ENCODE measurements at regions not wholly inside any gene's neighbourhood (a gene's known extent, or its start where the extent isn't known, plus 50 kb on each side); places are given as distances from the start of the nearest gene placed in this dataset.

DNA sequence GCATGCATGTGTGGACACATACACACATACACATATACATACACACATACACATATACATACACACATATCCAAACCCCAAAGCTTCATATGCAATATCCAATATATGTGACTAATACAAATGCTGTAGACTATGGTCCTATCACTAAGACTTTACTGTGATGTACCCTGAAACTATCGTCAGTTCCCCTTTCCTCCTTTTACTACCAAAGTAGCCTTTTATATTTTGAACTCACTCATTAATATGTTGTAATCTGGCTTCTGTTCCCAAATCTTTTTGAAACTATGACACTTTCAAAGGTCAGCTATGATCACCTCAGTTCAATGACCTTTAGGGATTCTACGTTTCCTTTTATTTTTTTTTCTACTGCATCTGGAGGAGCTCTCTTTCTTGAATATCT is 64.8 kb upstream of the TFEC start:
- Mint-ChIP-seq H3K36me3 (ENCODE audit: low read depth, unreplicated experiment) (no peaks in the 10 kb centered on the region), H3K27me3 (ENCODE audit: low read depth, unreplicated experiment) (no peaks in the 10 kb centered on the region), H3K4me1 (ENCODE audit: low read depth, unreplicated experiment) (peaks cover 7% of the 10 kb centered on the region), H3K4me3 (ENCODE audit: unreplicated experiment) (no peak overlapping the region), H3K9me3 (ENCODE audit: unreplicated experiment) (no peaks in the 10 kb centered on the region), H3K27ac (ENCODE audit: unreplicated experiment) (no peak overlapping the region)
- no peaks in the 10 kb centered on the region for H3K9me3 ChIP-seq (ENCODE audit: insufficient read depth, low read depth, low read length)
- H3K4me1 ChIP-seq (ENCODE audit: insufficient read depth, low read length): peaks cover 12% of the 10 kb centered on the region
- no peak for DNase-seq (ENCODE audit: low read depth)
- H3K4me3 ChIP-seq (ENCODE audit: insufficient read depth, low read depth, low read length): no peak overlapping the region
- no peaks in the 10 kb centered on the region for H4K20me1 ChIP-seq (ENCODE audit: insufficient read depth, low read length)
- H3K79me2 ChIP-seq (ENCODE audit: insufficient read depth, low read length): no peaks in the 10 kb centered on the region
- peak; percentile 73 for FAIRE-seq
- H3K27me3 ChIP-seq (ENCODE audit: insufficient read depth, low read length): no peaks in the 10 kb centered on the region
- no peak overlapping the region for H3K4me2 ChIP-seq (ENCODE audit: low read length)
- no peak overlapping the region for H3K9ac ChIP-seq (ENCODE audit: low read length)
- no peak for TF ChIP-seq EZH2 (IDR thresholded peaks at IDR 0.05; ENCODE audit: insufficient read depth, low read length)
- TF ChIP-seq, protein P1, sequence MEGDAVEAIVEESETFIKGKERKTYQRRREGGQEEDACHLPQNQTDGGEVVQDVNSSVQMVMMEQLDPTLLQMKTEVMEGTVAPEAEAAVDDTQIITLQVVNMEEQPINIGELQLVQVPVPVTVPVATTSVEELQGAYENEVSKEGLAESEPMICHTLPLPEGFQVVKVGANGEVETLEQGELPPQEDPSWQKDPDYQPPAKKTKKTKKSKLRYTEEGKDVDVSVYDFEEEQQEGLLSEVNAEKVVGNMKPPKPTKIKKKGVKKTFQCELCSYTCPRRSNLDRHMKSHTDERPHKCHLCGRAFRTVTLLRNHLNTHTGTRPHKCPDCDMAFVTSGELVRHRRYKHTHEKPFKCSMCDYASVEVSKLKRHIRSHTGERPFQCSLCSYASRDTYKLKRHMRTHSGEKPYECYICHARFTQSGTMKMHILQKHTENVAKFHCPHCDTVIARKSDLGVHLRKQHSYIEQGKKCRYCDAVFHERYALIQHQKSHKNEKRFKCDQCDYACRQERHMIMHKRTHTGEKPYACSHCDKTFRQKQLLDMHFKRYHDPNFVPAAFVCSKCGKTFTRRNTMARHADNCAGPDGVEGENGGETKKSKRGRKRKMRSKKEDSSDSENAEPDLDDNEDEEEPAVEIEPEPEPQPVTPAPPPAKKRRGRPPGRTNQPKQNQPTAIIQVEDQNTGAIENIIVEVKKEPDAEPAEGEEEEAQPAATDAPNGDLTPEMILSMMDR (IDR thresholded peaks at IDR 0.05; ENCODE audit: insufficient read depth, low read depth, low read length): no peak
- no peaks in the 10 kb centered on the region for H3K36me3 ChIP-seq (ENCODE audit: insufficient read depth, low read length)
- H3K27ac ChIP-seq (ENCODE audit: low read depth, low read length): no peak overlapping the region
- H2AFZ ChIP-seq (ENCODE audit: low read depth, low read length): no peak overlapping the region

DNA sequence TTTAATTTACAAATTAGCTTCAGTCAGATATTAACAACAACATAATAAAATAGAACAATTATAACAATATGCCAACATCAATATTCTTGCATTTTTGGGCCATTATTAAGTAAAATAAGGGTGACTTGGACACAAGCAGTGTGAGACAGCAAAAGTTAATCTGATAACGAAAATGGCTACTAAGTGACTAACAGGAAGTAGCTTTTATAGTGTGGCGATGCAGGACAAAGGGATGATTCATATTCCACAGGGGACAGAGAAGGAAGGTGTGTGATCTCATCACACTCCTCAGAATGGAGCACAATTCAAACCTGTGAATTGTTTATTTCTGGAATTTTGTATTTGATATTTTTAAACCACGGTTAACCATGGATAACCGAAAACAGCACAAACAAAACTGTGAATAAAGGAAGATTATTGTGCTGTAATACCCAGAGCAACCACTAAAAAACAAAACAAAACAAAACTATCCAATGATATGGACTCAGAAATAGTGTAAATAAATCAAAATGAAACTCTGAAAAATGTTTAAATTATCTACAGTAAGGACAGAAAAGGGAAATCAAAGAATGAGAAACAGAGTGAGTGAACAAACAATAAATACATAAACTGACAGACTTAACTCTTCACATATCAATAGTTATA is 66.9 kb upstream of the TFEC start:
- Mint-ChIP-seq H3K9me3 (ENCODE audit: unreplicated experiment) (no peaks in the 10 kb centered on the region), H3K4me3 (ENCODE audit: unreplicated experiment) (no peak overlapping the region), H3K27ac (ENCODE audit: unreplicated experiment) (peak overlapping the region; percentile 67), H3K27me3 (ENCODE audit: low read depth, unreplicated experiment) (no peaks in the 10 kb centered on the region), H3K4me1 (ENCODE audit: low read depth, unreplicated experiment) (peaks cover 14% of the 10 kb centered on the region), H3K36me3 (ENCODE audit: low read depth, unreplicated experiment) (no peaks in the 10 kb centered on the region)
- Histone ChIP-seq H3K4me3 (ENCODE audit: insufficient read depth, low read depth, low read length) (no peak overlapping the region), H4K20me1 (ENCODE audit: insufficient read depth, low read length) (no peaks in the 10 kb centered on the region), H3K27me3 (ENCODE audit: insufficient read depth, low read length) (no peaks in the 10 kb centered on the region), H2AFZ (ENCODE audit: low read depth, low read length) (peak overlapping the region; percentile 32), H3K79me2 (ENCODE audit: insufficient read depth, low read length) (no peaks in the 10 kb centered on the region), H3K4me1 (ENCODE audit: insufficient read depth, low read length) (peaks cover 21% of the 10 kb centered on the region), H3K36me3 (ENCODE audit: insufficient read depth, low read length) (no peaks in the 10 kb centered on the region), H3K27ac (ENCODE audit: low read depth, low read length) (peak overlapping the region; percentile 70), H3K9me3 (ENCODE audit: insufficient read depth, low read depth, low read length) (no peaks in the 10 kb centered on the region), H3K9ac (ENCODE audit: low read length) (peak overlapping the region; percentile 34), H3K4me2 (ENCODE audit: low read length) (peak overlapping the region; percentile 60)
- no peak for TF ChIP-seq EZH2 (IDR thresholded peaks at IDR 0.05; ENCODE audit: insufficient read depth, low read length)
- TF ChIP-seq, protein P1 (IDR thresholded peaks at IDR 0.05; ENCODE audit: insufficient read depth, low read depth, low read length): peak; percentile 22
- DNase-seq (ENCODE audit: low read depth) (peak; percentile 84), FAIRE-seq (peak; percentile 92)

DNA sequence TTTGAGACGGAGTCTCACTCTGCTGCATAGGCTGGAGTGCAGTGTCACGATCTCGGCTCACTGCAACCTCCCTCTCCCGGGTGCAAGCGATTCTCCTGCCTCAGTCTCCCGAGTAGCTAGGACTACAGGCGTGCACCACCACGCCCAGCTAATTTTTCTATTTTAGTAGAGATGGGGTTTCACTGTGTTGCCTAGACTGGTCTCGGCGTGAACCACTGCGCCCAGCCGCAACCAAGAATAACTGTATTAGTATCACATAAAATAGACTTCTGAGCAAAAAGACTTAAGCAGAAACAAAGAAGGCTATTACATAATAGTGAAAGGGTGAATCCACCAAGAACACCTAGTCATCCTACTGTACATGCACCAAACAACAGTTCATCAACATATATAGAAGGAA is 67.6 kb upstream of the TFEC start:
- no peaks in the 10 kb centered on the region for H3K79me2 ChIP-seq (ENCODE audit: insufficient read depth, low read length)
- no peak overlapping the region for H3K4me3 ChIP-seq (ENCODE audit: insufficient read depth, low read depth, low read length)
- Mint-ChIP-seq H3K9me3 (ENCODE audit: unreplicated experiment) (no peaks in the 10 kb centered on the region), H3K36me3 (ENCODE audit: low read depth, unreplicated experiment) (no peaks in the 10 kb centered on the region), H3K27me3 (ENCODE audit: low read depth, unreplicated experiment) (no peaks in the 10 kb centered on the region), H3K4me1 (ENCODE audit: low read depth, unreplicated experiment) (peaks cover 14% of the 10 kb centered on the region), H3K4me3 (ENCODE audit: unreplicated experiment) (no peak overlapping the region), H3K27ac (ENCODE audit: unreplicated experiment) (no peak overlapping the region)
- no peak for FAIRE-seq
- no peaks in the 10 kb centered on the region for H3K27me3 ChIP-seq (ENCODE audit: insufficient read depth, low read length)
- H3K36me3 ChIP-seq (ENCODE audit: insufficient read depth, low read length): no peaks in the 10 kb centered on the region
- H2AFZ ChIP-seq (ENCODE audit: low read depth, low read length): no peak overlapping the region
- no peak overlapping the region for H3K9ac ChIP-seq (ENCODE audit: low read length)
- peaks cover 21% of the 10 kb centered on the region for H3K4me1 ChIP-seq (ENCODE audit: insufficient read depth, low read length)
- no peak for TF ChIP-seq EZH2 (IDR thresholded peaks at IDR 0.05; ENCODE audit: insufficient read depth, low read length)
- TF ChIP-seq, protein P1 (IDR thresholded peaks at IDR 0.05; ENCODE audit: insufficient read depth, low read depth, low read length): no peak
- DNase-seq (ENCODE audit: low read depth): no peak
- H3K9me3 ChIP-seq (ENCODE audit: insufficient read depth, low read depth, low read length): no peaks in the 10 kb centered on the region
- H3K27ac ChIP-seq (ENCODE audit: low read depth, low read length): peak overlapping the region; percentile 70
- no peaks in the 10 kb centered on the region for H4K20me1 ChIP-seq (ENCODE audit: insufficient read depth, low read length)
- no peak overlapping the region for H3K4me2 ChIP-seq (ENCODE audit: low read length)
